SK-N-MC (cell line): ENCODE measurements at regions not wholly inside any gene's neighbourhood (a gene's known extent, or its start where the extent isn't known, plus 50 kb on each side); places are given as distances from the start of the nearest gene placed in this dataset.

Source experiments
- EZH2 ChIP-seq: fragments of 200-600 bp; sonication (generic); IDR thresholded peaks from one replicate; pipeline ENCODE4 v1.6.1; 2017; ENCODE audit warnings: antibody characterized with exemption
- POLR2AphosphoS5 ChIP-seq: IDR thresholded peaks from 2 replicates; pipeline ENCODE4 v1.6.1; 2012; ENCODE audit warnings: mild to moderate bottlenecking, low read depth, low read length, borderline replicate concordance

GRCh38 chrX:3950373-3950772, 236.9 kb upstream of the PRKX start:
- TF ChIP-seq POLR2AphosphoS5 (no peak), EZH2 (no peak)
